GM19239 (cell line): ENCODE measurements at regions not wholly inside any gene's neighbourhood (a gene's known extent, or its start where the extent isn't known, plus 50 kb on each side); places are given as distances from the start of the nearest gene placed in this dataset.

Experiments
- DNase-seq: peaks from one replicate; pipeline ENCODE4 v3.0.0; 2011; ENCODE audit warnings: low spot score; ENCODE audit not compliant: insufficient read length
- FAIRE-seq: peaks from 2 replicates; lab custom pipeline; 2011; peaks lifted over from hg19 to GRCh38; lab: Jason Lieb, UNC

GRCh38 chr2:176585791-176586190 lies 316.5 kb downstream of the MTX2 start:
- no peak for FAIRE-seq

GRCh38 chr2:176589287-176589686 lies 320.0 kb downstream of the MTX2 start:
- FAIRE-seq (no peak), DNase-seq (no peak)

More at GRCh38 chr2:176585791-176586190, 316.5 kb downstream of the MTX2 start:
- DNase-seq, result no peak

- DNase-seq (no peak), FAIRE-seq (no peak)
Measured at GRCh38 chr2:176589825-176590440, 320.7 kb downstream of the MTX2 start.

- no peak for DNase-seq
- FAIRE-seq, result no peak
Measured at GRCh38 chr2:176592216-176592615, 323.0 kb downstream of the MTX2 start.

GRCh38 chr2:176595986-176596385 lies 326.7 kb downstream of the MTX2 start:
- FAIRE-seq, result no peak

GRCh38 chr2:176597916-176598315 lies 328.7 kb downstream of the MTX2 start:
- no peak for DNase-seq
- FAIRE-seq, result no peak

More at GRCh38 chr2:176595986-176596385, 326.7 kb downstream of the MTX2 start:
- no peak for DNase-seq

GRCh38 chr2:176598351-176598750 lies 329.1 kb downstream of the MTX2 start:
- no peak for DNase-seq
- no peak for FAIRE-seq

GRCh38 chr2:176599796-176600485 lies 330.7 kb downstream of the MTX2 start:
- FAIRE-seq (no peak), DNase-seq (no peak)

GRCh38 chr2:176601066-176601465 lies 331.8 kb downstream of the MTX2 start:
- DNase-seq (no peak), FAIRE-seq (no peak)

- FAIRE-seq (no peak), DNase-seq (no peak)
Measured at GRCh38 chr2:176612036-176612435, 342.8 kb downstream of the MTX2 start.

GRCh38 chr2:176612736-176613135 lies 343.5 kb downstream of the MTX2 start:
- DNase-seq, result no peak
- no peak for FAIRE-seq

- no peak for FAIRE-seq
Measured at GRCh38 chr2:176613323-176613987, 344.2 kb downstream of the MTX2 start.

GRCh38 chr2:176614049-176614448 lies 344.8 kb downstream of the MTX2 start:
- FAIRE-seq, result no peak
- no peak for DNase-seq

More at GRCh38 chr2:176613323-176613987, 344.2 kb downstream of the MTX2 start:
- DNase-seq, result no peak

GRCh38 chr2:176614930-176615329 lies 345.7 kb downstream of the MTX2 start:
- FAIRE-seq, result no peak

GRCh38 chr2:176619504-176619903 lies 350.3 kb downstream of the MTX2 start:
- FAIRE-seq (no peak), DNase-seq (no peak)

More at GRCh38 chr2:176614930-176615329, 345.7 kb downstream of the MTX2 start:
- DNase-seq, result no peak

- DNase-seq (no peak), FAIRE-seq (no peak)
Measured at GRCh38 chr2:176621350-176621749, 352.1 kb downstream of the MTX2 start.

GRCh38 chr2:176622792-176623191 lies 353.6 kb downstream of the MTX2 start:
- FAIRE-seq, result no peak
- no peak for DNase-seq

- FAIRE-seq (no peak), DNase-seq (no peak)
Measured at GRCh38 chr2:176626796-176627195, 357.6 kb downstream of the MTX2 start.

GRCh38 chr2:176628438-176628837 lies 359.2 kb downstream of the MTX2 start:
- DNase-seq (no peak), FAIRE-seq (no peak)

GRCh38 chr2:176633754-176634153 lies 364.5 kb downstream of the MTX2 start:
- FAIRE-seq (no peak), DNase-seq (no peak)

- DNase-seq (no peak), FAIRE-seq (no peak)
Measured at GRCh38 chr2:176636401-176636800, 367.2 kb downstream of the MTX2 start.
